H1 (cell line): ENCODE measurements at regions not wholly inside any gene's neighbourhood (a gene's known extent, or its start where the extent isn't known, plus 50 kb on each side); places are given as distances from the start of the nearest gene placed in this dataset.

ENCODE experiments used
- CTCF ChIA-PET: fragments of 300-600 bp; sonication (Branson Sonifier 250); formaldehyde crosslinking; loops from one replicate; lab custom pipeline; 2021; ENCODE audit not compliant: partially characterized antibody; lab: Charles Lee
- POLR2A ChIA-PET: fragments of 300-600 bp; sonication (Branson Sonifier 250); formaldehyde crosslinking; loops from one replicate; lab custom pipeline; 2021; ENCODE audit warnings: inconsistent platforms; ENCODE audit not compliant: partially characterized antibody; lab: Charles Lee
- DNase-seq, 2 experiments: peaks; one replicate each; pipeline versions ENCODE4 v3.0.0 to v3.0.0-alpha.2; 2010 to 2022; ENCODE audit warnings: low spot score in 2 of 2, low read depth in 1 of 2, mixed read lengths in 1 of 2
- FAIRE-seq: peaks from 2 replicates; lab custom pipeline; 2011; peaks lifted over from hg19 to GRCh38; lab: Jason Lieb, UNC
- H2AFZ ChIP-seq: 2 replicates; pipeline ENCODE4 v1.8.1; 2012; ENCODE audit warnings: low read length, inconsistent platforms
- H2AK5ac ChIP-seq: 2 replicates; pipeline ENCODE4 v1.6.1; 2013; ENCODE audit warnings: low read depth, low read length
- H2BK120ac ChIP-seq: replicated peaks from 2 replicates; pipeline ENCODE3; 2013; ENCODE audit warnings: low read depth, low read length, inconsistent platforms
- H2BK12ac ChIP-seq: 2 replicates; pipeline ENCODE4 v1.6.1; 2013; ENCODE audit warnings: low read depth, low read length
- H2BK15ac ChIP-seq: 2 replicates; pipeline ENCODE4 v1.6.1; 2013; ENCODE audit warnings: low read length
- H2BK20ac ChIP-seq: 2 replicates; pipeline ENCODE4 v1.6.1; 2013; ENCODE audit warnings: low read length
- H2BK5ac ChIP-seq: 2 replicates; pipeline ENCODE4 v1.6.1; 2013; ENCODE audit warnings: low read depth, low read length
- H3K14ac ChIP-seq: 2 replicates; pipeline ENCODE4 v1.6.1; 2013; ENCODE audit warnings: inconsistent platforms; ENCODE audit not compliant: insufficient read length
- H3K18ac ChIP-seq: 2 replicates; pipeline ENCODE4 v1.6.1; 2013; ENCODE audit warnings: low read length; ENCODE audit errors: extremely low read depth
- H3K23ac ChIP-seq: 2 replicates; pipeline ENCODE4 v1.6.1; 2013; ENCODE audit warnings: inconsistent platforms; ENCODE audit not compliant: insufficient read length
- H3K23me2 ChIP-seq: 2 replicates; pipeline ENCODE4 v1.6.1; 2013; ENCODE audit warnings: low read depth, low read length
- H3K27ac ChIP-seq: 2 replicates; pipeline ENCODE4 v1.6.1; 2011; ENCODE audit warnings: low read depth, low read length, inconsistent platforms
- H3K27me3 ChIP-seq, 4 experiments: replicated peaks in 1 of 4; 1 replicate in 1 of 4; 2 replicates in 3 of 4; pipeline versions ENCODE4 v1.6.1 to v1.8.1; 2011 to 2013; ENCODE audit warnings: low read length in 3 of 4, mild to moderate bottlenecking in 3 of 4, inconsistent platforms in 2 of 4, mixed read lengths in 2 of 4, moderate library complexity in 1 of 4; ENCODE audit not compliant: control insufficient read depth in 3 of 4, insufficient read depth in 3 of 4; ENCODE audit errors: extremely low read depth in 1 of 4
- H3K36me3 ChIP-seq, 4 experiments: 2 replicates each; pipeline versions ENCODE4 v1.6.1 to v1.8.1; 2011 to 2013; ENCODE audit warnings: mild to moderate bottlenecking in 4 of 4, low read length in 3 of 4, moderate library complexity in 2 of 4, control low read depth in 1 of 4, inconsistent platforms in 1 of 4; ENCODE audit not compliant: insufficient read depth in 4 of 4, control insufficient read depth in 2 of 4
- H3K4ac ChIP-seq: replicated peaks from 2 replicates; pipeline ENCODE3; 2013; ENCODE audit warnings: low read length, low read depth, mixed read lengths, inconsistent platforms; ENCODE audit not compliant: insufficient read length
- H3K4me1 ChIP-seq, 4 experiments: replicated peaks in 1 of 4; 1 replicate in 1 of 4; 2 replicates in 3 of 4; pipeline versions ENCODE4 v1.6.1 to v1.8.1; 2011 to 2013; ENCODE audit warnings: low read length in 3 of 4, inconsistent platforms in 2 of 4, mixed read lengths in 1 of 4; ENCODE audit not compliant: insufficient read depth in 4 of 4, control insufficient read depth in 3 of 4
- H3K4me2 ChIP-seq, 2 experiments: 2 replicates each; pipeline versions ENCODE4 v1.6.1 to v1.8.1; 2011 to 2013; ENCODE audit warnings: low read depth in 2 of 2, low read length in 2 of 2, control low read depth in 1 of 2, inconsistent platforms in 1 of 2, mild to moderate bottlenecking in 1 of 2; ENCODE audit not compliant: insufficient read depth in 1 of 2
- H3K4me3 ChIP-seq, 4 experiments: fragments of 200-600, 300-600 bp in 1 of 4; sonication (generic), shearing (Covaris generic), sonication (Bioruptor Twin) in 1 of 4; 2 replicates each; pipeline versions ENCODE4 v1.5.1 to v1.8.1; 2011 to 2016; ENCODE audit warnings: low read length in 4 of 4, low read depth in 3 of 4, control low read depth in 2 of 4, inconsistent platforms in 2 of 4, mild to moderate bottlenecking in 2 of 4, mixed read lengths in 1 of 4, moderate library complexity in 1 of 4; ENCODE audit not compliant: insufficient read depth in 2 of 4; ENCODE audit errors: extremely low read depth in 1 of 4
- H3K56ac ChIP-seq: replicated peaks from 2 replicates; pipeline ENCODE3; 2013; ENCODE audit warnings: low read depth, mild to moderate bottlenecking, mixed read lengths, low read length, inconsistent platforms; ENCODE audit not compliant: insufficient read length
- H3K79me1 ChIP-seq: 2 replicates; pipeline ENCODE4 v1.6.1; 2013; ENCODE audit warnings: low read depth, low read length, control low read depth
- H3K79me2 ChIP-seq, 2 experiments: 2 replicates each; pipeline versions ENCODE4 v1.6.1 to v1.8.1; 2012 to 2013; ENCODE audit warnings: low read length in 2 of 2, mild to moderate bottlenecking in 2 of 2, inconsistent platforms in 1 of 2; ENCODE audit not compliant: insufficient read depth in 2 of 2, control insufficient read depth in 1 of 2
- H3K9ac ChIP-seq, 4 experiments: replicated peaks in 1 of 4; 1 replicate in 1 of 4; 2 replicates in 3 of 4; pipeline versions ENCODE4 v1.6.1 to v1.8.1; 2011 to 2013; ENCODE audit warnings: low read depth in 3 of 4, low read length in 3 of 4, control low read depth in 2 of 4, mild to moderate bottlenecking in 2 of 4, moderate library complexity in 2 of 4, inconsistent platforms in 1 of 4; ENCODE audit errors: extremely low read depth in 1 of 4
- H3K9me3 ChIP-seq, 2 experiments: 2 replicates each; pipeline versions ENCODE4 v1.6.1 to v1.8.1; 2012 to 2013; ENCODE audit warnings: mild to moderate bottlenecking in 2 of 2, moderate library complexity in 2 of 2, control low read depth in 1 of 2, inconsistent platforms in 1 of 2, low read depth in 1 of 2, low read length in 1 of 2, mixed read lengths in 1 of 2; ENCODE audit not compliant: insufficient read depth in 2 of 2
- H4K20me1 ChIP-seq, 2 experiments: replicated peaks in 1 of 2; 2 replicates each; pipeline versions ENCODE3 to v1.8.1; 2011 to 2013; ENCODE audit warnings: inconsistent platforms in 2 of 2, low read length in 2 of 2, mild to moderate bottlenecking in 1 of 2; ENCODE audit not compliant: insufficient read depth in 2 of 2, control insufficient read depth in 1 of 2
- H4K5ac ChIP-seq: 2 replicates; pipeline ENCODE4 v1.6.1; 2013; ENCODE audit warnings: low read length, low read depth, mixed read lengths, inconsistent platforms; ENCODE audit not compliant: insufficient read length
- H4K8ac ChIP-seq: 2 replicates; pipeline ENCODE4 v1.8.0; 2013; ENCODE audit warnings: mild to moderate bottlenecking, moderate library complexity, low read length, inconsistent platforms; ENCODE audit not compliant: insufficient read depth; ENCODE audit errors: extremely low read depth
- H4K91ac ChIP-seq: replicated peaks from 2 replicates; pipeline ENCODE3; 2013; ENCODE audit warnings: low read length, mixed read lengths, inconsistent platforms; ENCODE audit not compliant: insufficient read length
- ASH2L ChIP-seq: fragments of 200-600, 300-600 bp; sonication (generic); IDR thresholded peaks from one replicate; pipeline ENCODE4 v1.7.1; 2017; ENCODE audit warnings: low read length
- CHD1 ChIP-seq: IDR thresholded peaks from 2 replicates; pipeline ENCODE4 v1.6.1; 2012; ENCODE audit warnings: low read depth, low read length, improper control_type of control experiment
- GTF2F1 ChIP-seq: IDR thresholded peaks from 2 replicates; pipeline ENCODE4 v1.6.1; 2012; ENCODE audit warnings: low read depth, low read length, improper control_type of control experiment, borderline replicate concordance
- HDAC6 ChIP-seq: IDR thresholded peaks from one replicate; pipeline ENCODE4 v1.7.1; 2012; ENCODE audit warnings: low read depth, mild to moderate bottlenecking, inconsistent platforms, low read length, moderate library complexity
- JUND ChIP-seq: IDR thresholded peaks from 2 replicates; pipeline ENCODE4 v1.6.1; 2011; ENCODE audit warnings: mild to moderate bottlenecking, improper control_type of control experiment, low read length
- RXRA ChIP-seq: IDR thresholded peaks from 2 replicates; pipeline ENCODE4 v1.6.1; 2011; ENCODE audit warnings: low read depth, mild to moderate bottlenecking, low read length, moderate library complexity; ENCODE audit not compliant: insufficient read depth
- TAF1 ChIP-seq: IDR thresholded peaks from 2 replicates; pipeline ENCODE4 v1.6.1; 2011; ENCODE audit warnings: mild to moderate bottlenecking, low read depth, low read length
- ZNF274 ChIP-seq: IDR thresholded peaks from 2 replicates; pipeline ENCODE4 v1.7.0; 2012; ENCODE audit warnings: low read length, borderline replicate concordance; ENCODE audit errors: extremely low read depth
- WGBS, 2 experiments: shearing (Covaris generic) in 1 of 2; methylation state at CpG; one replicate each; pipeline versions ENCODE4 v1.1.6 to v1.1.7; 2013 to 2015; ENCODE audit warnings: low lambda C conversion rate in 2 of 2, mixed read lengths in 2 of 2, inconsistent platforms in 1 of 2, low coverage in 1 of 2, missing lambda C conversion rate in 1 of 2; ENCODE audit not compliant: insufficient replicate concordance in 2 of 2, insufficient coverage in 1 of 2, insufficient read length in 1 of 2; ENCODE audit errors: extremely low coverage in 1 of 2, missing lambda C conversion rate in 1 of 2; 5-methylcytosine and 5-hydroxymethylcytosine counted together
- TF ChIP-seq, protein P1 (sequence below), 3 experiments: IDR thresholded peaks; 1 replicate in 2 of 3; 2 replicates in 1 of 3; pipeline versions ENCODE4 v1.5.1 to v1.6.1; 2011; ENCODE audit warnings: low read length in 3 of 3, mild to moderate bottlenecking in 3 of 3, inconsistent platforms in 2 of 3, low read depth in 1 of 3, moderate library complexity in 1 of 3; ENCODE audit not compliant: insufficient read depth in 1 of 3; ENCODE audit errors: control extremely low read depth in 1 of 3

DNA sequence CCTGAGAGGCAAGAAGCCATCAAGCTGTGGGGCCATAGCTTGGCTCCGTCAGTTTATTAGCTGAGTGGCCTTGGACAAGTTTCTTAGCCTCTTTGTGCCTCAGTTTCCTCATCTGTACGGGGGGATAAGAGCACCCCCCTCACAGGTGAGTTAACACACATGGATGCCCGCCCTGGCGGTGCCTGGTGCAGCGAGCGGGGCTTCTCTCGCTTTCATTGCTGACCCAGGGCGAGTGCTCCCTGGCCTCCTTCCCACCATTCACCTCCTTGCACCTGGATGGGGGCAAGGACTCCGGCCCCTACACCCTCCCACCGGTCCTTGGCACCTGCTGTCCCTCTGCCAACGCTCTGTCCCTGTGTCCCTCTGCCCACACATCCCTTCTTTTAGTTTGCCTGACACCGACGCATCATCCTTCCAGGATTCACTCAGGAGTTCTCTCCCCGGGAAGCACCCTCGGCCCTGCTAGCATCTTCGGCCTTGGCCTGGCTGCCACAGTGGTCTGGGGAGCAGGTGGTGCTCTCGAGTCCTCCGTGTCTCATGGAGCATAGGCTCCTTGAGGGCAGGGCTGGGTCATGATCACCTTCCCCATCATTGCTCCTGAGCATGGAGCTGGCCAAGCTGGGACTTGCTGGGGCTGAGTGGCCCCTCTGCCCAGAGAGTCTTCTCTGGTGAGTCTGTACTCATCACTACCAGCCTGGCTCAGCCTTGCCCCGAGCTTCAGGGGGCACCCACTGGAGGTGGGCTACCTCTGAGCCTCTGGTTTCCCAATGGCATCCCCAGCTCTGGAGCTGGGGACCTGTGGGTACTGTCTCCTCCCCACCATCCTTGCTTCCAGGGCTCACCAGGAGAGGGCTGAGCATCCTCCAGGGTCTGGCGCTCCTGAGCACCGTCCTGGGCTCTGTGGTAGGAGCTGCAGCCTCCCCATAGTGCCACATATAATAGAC, 53.8 kb upstream of the SORCS2 start:
- Histone ChIP-seq H4K8ac (no peak overlapping the region), H3K18ac (no peak overlapping the region), H3K9me3 (no peaks in the 10 kb centered on the region), H3K4ac (no peak overlapping the region), H2BK12ac (no peak overlapping the region), H4K5ac (no peak overlapping the region), H3K23me2 (no peaks in the 10 kb centered on the region), H2BK20ac (no peak overlapping the region), H3K9ac (no peak overlapping the region), H2AFZ (no peak overlapping the region), H3K4me2 (no peak overlapping the region), H3K23ac (no peak overlapping the region), H4K91ac (no peak overlapping the region), H4K20me1 (no peaks in the 10 kb centered on the region), H3K4me1 (peaks cover 0 to 7% (median 4%) of the 10 kb centered on the region in 4 experiments; a peak in 6 of 7 replicates), H3K27ac (no peak overlapping the region), H3K14ac (no peak overlapping the region), H3K79me1 (no peaks in the 10 kb centered on the region), H2BK15ac (no peak overlapping the region), H2BK120ac (no peak overlapping the region), H3K27me3 (no peaks in the 10 kb centered on the region), H3K79me2 (no peaks in the 10 kb centered on the region), H2AK5ac (no peak overlapping the region), H3K4me3 (no peak overlapping the region), H2BK5ac (no peak overlapping the region), H3K36me3 (no peaks in the 10 kb centered on the region), H3K56ac (no peak overlapping the region)
- DNase-seq (no peak), FAIRE-seq (no peak)
- CTCF ChIA-PET: interaction anchor here (1.1 to 1.7 kb wide), 5 partner anchors 9 to 44 kb away, joined by 3 to 9 read pairs (median 4); no protein-coding TSS in a partner anchor
- 85% methylated on average over 20 of the region's 21 CpGs; no CpG with 5 or more reads in 1 of the 2 experiments for WGBS, 2 experiments
- POLR2A ChIA-PET: no interaction called here
- no peak for TF ChIP-seq TAF1
- no peak for TF ChIP-seq HDAC6
- no peak for TF ChIP-seq CHD1
- TF ChIP-seq JUND: no peak
- no peak for TF ChIP-seq ASH2L
- no peak for TF ChIP-seq RXRA
- TF ChIP-seq, protein P1, sequence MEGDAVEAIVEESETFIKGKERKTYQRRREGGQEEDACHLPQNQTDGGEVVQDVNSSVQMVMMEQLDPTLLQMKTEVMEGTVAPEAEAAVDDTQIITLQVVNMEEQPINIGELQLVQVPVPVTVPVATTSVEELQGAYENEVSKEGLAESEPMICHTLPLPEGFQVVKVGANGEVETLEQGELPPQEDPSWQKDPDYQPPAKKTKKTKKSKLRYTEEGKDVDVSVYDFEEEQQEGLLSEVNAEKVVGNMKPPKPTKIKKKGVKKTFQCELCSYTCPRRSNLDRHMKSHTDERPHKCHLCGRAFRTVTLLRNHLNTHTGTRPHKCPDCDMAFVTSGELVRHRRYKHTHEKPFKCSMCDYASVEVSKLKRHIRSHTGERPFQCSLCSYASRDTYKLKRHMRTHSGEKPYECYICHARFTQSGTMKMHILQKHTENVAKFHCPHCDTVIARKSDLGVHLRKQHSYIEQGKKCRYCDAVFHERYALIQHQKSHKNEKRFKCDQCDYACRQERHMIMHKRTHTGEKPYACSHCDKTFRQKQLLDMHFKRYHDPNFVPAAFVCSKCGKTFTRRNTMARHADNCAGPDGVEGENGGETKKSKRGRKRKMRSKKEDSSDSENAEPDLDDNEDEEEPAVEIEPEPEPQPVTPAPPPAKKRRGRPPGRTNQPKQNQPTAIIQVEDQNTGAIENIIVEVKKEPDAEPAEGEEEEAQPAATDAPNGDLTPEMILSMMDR (IDR thresholded peaks at IDR 0.05; ENCODE audit: control extremely low read depth in 1 of 3, insufficient read depth in 1 of 3, low read depth in 1 of 3, low read length in 3 of 3): no peak
- no peak for TF ChIP-seq ZNF274
- TF ChIP-seq GTF2F1: no peak
